ENCODE measurements at regions not wholly inside any gene's neighbourhood (a gene's known extent, or its start where the extent isn't known, plus 50 kb on each side); places are given as distances from the start of the nearest gene placed in this dataset.
"Not testable (repeated sequence)": the region's sequence is repeated elsewhere in the genome, so short reads cannot be mapped to it uniquely, and the experiment has no call there.

DNA sequence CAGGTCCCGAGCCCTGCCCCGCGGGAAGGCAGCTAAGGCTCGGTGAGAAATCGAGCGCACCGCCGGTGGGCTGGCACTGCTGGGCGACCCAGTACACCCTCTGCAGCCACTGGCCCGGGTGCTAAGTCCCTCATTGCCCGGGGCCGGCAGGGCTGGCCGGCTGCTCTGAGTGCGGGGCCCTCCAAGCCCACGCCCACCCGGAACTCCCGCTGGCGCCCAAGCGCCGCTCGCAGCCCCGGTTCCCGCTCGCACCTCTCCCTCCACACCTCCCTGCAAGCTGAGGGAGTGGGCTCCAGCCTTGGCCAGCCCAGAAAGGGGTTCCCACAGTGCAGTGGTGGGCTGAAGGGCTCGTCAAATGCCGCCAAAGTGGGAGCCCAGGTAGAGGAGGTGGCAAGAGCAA lies 63.2 kb upstream of the IER3 start:
- TF ChIP-seq ZFP30 (CRISPR knock-in tag; IDR thresholded peaks at IDR 0.05) = not testable (repeated sequence)
- TF ChIP-seq, protein P1, sequence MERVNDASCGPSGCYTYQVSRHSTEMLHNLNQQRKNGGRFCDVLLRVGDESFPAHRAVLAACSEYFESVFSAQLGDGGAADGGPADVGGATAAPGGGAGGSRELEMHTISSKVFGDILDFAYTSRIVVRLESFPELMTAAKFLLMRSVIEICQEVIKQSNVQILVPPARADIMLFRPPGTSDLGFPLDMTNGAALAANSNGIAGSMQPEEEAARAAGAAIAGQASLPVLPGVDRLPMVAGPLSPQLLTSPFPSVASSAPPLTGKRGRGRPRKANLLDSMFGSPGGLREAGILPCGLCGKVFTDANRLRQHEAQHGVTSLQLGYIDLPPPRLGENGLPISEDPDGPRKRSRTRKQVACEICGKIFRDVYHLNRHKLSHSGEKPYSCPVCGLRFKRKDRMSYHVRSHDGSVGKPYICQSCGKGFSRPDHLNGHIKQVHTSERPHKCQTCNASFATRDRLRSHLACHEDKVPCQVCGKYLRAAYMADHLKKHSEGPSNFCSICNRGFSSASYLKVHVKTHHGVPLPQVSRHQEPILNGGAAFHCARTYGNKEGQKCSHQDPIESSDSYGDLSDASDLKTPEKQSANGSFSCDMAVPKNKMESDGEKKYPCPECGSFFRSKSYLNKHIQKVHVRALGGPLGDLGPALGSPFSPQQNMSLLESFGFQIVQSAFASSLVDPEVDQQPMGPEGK (CRISPR knock-in tag; IDR thresholded peaks at IDR 0.05; ENCODE audit: borderline replicate concordance) = not testable (repeated sequence)
- TF ChIP-seq, protein P2, sequence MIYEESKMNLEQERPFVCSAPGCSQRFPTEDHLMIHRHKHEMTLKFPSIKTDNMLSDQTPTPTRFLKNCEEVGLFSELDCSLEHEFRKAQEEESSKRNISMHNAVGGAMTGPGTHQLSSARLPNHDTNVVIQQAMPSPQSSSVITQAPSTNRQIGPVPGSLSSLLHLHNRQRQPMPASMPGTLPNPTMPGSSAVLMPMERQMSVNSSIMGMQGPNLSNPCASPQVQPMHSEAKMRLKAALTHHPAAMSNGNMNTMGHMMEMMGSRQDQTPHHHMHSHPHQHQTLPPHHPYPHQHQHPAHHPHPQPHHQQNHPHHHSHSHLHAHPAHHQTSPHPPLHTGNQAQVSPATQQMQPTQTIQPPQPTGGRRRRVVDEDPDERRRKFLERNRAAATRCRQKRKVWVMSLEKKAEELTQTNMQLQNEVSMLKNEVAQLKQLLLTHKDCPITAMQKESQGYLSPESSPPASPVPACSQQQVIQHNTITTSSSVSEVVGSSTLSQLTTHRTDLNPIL (CRISPR knock-in tag; IDR thresholded peaks at IDR 0.05; ENCODE audit: low read depth) = not testable (repeated sequence)

Data from SK-N-SH treated with all-trans-retinoic acid at 6 μM for 48 hours (cell line).